GM12891 (cell line): ENCODE measurements at regions not wholly inside any gene's neighbourhood (a gene's known extent, or its start where the extent isn't known, plus 50 kb on each side); places are given as distances from the start of the nearest gene placed in this dataset.
"Not testable (repeated sequence)": the region's sequence is repeated elsewhere in the genome, so short reads cannot be mapped to it uniquely, and the experiment has no call there.

Experiments
- POLR2A ChIP-seq: IDR thresholded peaks from 2 replicates; pipeline ENCODE4 v1.6.1; 2011; ENCODE audit warnings: low read depth, low read length, control low read depth
- TAF1 ChIP-seq: IDR thresholded peaks from 2 replicates; pipeline ENCODE4 v1.6.1; 2011; ENCODE audit warnings: low read depth, low read length, control low read depth

GRCh38 chr5:119299242-119299614 lies 56.6 kb upstream of the TNFAIP8 start:
- not testable (repeated sequence) for TF ChIP-seq POLR2A, TAF1
